GM12864 (cell line): ENCODE measurements at regions not wholly inside any gene's neighbourhood (a gene's known extent, or its start where the extent isn't known, plus 50 kb on each side); places are given as distances from the start of the nearest gene placed in this dataset.

Experiments
- DNase-seq: peaks from one replicate; pipeline ENCODE4 v3.0.0-alpha.2; 2011; ENCODE audit warnings: low read depth
- H3K4me3 ChIP-seq: 2 replicates; pipeline ENCODE4 v1.5.1; 2011; ENCODE audit warnings: mild to moderate bottlenecking, low read depth, low read length, control low read depth
- TF ChIP-seq, protein P1 (sequence below): IDR thresholded peaks from 2 replicates; pipeline ENCODE4 v1.5.1; 2011; ENCODE audit warnings: low read depth, mild to moderate bottlenecking, moderate library complexity, low read length, control low read depth, inconsistent platforms; ENCODE audit errors: missing control alignments

- no peak overlapping the region for H3K4me3 ChIP-seq
- DNase-seq, result no peak
- TF ChIP-seq, protein P1, sequence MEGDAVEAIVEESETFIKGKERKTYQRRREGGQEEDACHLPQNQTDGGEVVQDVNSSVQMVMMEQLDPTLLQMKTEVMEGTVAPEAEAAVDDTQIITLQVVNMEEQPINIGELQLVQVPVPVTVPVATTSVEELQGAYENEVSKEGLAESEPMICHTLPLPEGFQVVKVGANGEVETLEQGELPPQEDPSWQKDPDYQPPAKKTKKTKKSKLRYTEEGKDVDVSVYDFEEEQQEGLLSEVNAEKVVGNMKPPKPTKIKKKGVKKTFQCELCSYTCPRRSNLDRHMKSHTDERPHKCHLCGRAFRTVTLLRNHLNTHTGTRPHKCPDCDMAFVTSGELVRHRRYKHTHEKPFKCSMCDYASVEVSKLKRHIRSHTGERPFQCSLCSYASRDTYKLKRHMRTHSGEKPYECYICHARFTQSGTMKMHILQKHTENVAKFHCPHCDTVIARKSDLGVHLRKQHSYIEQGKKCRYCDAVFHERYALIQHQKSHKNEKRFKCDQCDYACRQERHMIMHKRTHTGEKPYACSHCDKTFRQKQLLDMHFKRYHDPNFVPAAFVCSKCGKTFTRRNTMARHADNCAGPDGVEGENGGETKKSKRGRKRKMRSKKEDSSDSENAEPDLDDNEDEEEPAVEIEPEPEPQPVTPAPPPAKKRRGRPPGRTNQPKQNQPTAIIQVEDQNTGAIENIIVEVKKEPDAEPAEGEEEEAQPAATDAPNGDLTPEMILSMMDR, result no peak
These were observed 1046.2 kb downstream of the NCAM2 start for GRCh38 chr21:22044431-22044830.

DNA sequence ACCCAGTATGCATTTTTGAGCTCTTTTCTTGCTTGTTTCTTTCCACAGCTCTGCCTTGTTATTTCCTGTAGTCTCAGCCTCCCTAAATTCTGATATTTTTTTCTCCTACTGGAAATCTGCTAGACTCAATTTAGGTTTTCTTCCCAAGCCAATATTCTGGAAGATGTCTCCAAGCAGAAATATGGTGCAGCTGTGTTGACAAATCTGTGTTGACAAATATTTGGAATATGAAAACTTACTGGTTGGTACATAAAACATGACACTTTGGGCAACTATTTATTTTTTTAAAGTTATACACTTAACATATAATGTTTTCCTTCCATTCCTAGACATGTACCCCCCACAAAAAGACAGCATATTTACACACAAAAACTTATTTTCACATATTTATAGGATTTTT is 1048.4 kb downstream of the NCAM2 start:
- TF ChIP-seq, protein P1, result no peak
- no peak overlapping the region for H3K4me3 ChIP-seq
- no peak for DNase-seq

- TF ChIP-seq, protein P1, result no peak
- no peak for DNase-seq
- no peak overlapping the region for H3K4me3 ChIP-seq
These were observed 1058.7 kb downstream of the NCAM2 start for GRCh38 chr21:22056904-22057303.

DNA sequence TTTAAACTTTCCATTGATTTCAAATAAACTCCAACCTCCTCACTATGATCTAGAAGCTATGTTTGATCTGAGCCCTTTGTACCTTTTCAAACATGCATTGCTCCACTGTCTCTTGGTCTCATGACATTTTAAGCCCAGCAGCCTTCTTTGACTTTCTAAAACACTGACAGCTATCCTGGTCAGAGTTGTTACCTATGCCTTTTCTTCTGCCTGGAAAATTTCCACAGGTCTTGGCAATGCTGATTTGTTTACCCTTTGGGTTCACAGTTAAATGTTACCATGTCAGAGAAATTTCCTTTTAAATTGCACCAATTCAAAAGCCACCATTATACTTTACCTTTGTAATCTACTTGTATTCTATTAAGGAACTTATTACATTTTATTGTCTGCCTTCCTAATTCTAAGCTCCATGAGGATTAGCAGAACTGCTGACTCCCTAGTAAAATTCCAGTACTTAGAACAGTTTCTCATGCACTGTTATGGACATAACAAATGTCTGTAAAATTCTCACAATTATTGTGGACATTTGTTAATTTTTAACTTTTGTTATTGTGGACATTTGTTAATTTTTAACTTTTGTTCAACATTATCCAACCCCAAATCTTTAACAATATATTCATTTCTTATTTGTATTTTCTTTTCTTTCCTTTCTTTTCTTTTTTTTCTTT is 1064.4 kb downstream of the NCAM2 start:
- TF ChIP-seq, protein P1, result no peak
- no peak for DNase-seq

DNA sequence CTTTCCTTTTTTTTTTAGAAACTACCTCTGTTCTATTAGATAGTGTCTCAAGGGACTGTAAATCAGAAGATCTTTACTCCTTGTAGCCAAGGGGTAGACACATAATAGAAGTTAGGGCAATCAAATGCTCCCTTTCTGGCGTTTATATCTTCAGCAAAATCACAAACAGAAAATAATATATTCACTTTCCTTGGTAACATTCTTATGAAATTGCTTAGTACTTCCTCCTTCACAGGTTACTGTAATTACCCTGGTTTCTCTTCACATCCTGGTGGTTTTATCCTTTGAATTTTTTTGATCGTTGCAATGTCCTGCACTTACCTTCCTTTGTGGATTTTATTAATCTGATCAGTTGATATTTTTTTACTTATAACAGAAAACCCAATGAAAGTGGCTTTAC is 1064.9 kb downstream of the NCAM2 start:
- H3K4me3 ChIP-seq, result no peak overlapping the region
- TF ChIP-seq, protein P1, result no peak
- DNase-seq, result no peak

More for the DNA sequence above, 1064.4 kb downstream of the NCAM2 start:
- H3K4me3 ChIP-seq, result no peak overlapping the region

- no peak overlapping the region for H3K4me3 ChIP-seq
- DNase-seq, result no peak
These were observed 1078.3 kb downstream of the NCAM2 start for GRCh38 chr21:22076471-22076870.

More at GRCh38 chr21:22076471-22076870, 1078.3 kb downstream of the NCAM2 start:
- TF ChIP-seq, protein P1, result no peak
